ENCODE measurements at regions not wholly inside any gene's neighbourhood (a gene's known extent, or its start where the extent isn't known, plus 50 kb on each side); places are given as distances from the start of the nearest gene placed in this dataset.

DNA sequence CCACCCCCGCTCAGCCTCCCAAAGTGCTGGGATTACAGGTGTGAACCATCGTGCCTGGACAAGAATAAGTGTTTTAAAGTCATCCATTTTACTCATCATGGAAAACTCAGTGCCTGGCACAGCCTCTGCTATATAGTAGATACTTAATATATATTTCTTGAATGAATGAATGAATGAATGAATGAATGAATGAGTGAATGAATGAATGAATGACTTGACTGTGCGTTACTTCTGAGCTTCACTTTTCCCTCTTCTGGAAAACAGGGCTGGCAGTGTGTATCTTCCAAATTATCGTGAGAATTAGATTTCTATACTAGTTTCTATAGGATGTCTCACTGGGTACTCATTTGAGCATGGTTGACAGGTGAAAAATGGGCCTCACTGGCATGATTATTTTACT is 307.3 kb upstream of the ERCC4 start (continued):
- no peak for TF ChIP-seq ISX (CRISPR knock-in tag; conservative IDR thresholded peaks at IDR 0.05)

DNA sequence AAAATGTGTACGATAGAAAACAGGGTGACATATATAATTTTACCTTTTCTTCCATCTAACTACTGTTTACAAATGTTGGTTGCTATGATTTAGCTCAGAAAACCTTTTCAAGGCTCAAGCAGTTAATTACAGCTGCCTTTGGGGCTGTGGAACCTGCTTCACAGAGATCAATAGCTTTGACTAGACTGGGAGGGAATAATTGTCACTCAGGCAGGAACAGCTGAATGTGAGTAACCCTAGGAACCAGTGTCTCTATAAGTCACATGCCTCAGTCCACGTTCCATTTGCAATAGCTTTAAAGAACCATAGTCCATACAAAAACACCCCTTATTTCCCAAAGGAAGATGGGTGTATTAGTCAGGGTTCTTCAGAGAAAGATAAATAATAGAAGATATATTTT is 306.8 kb upstream of the ERCC4 start:
- ChIA-PET POLR2A (no interaction called here), CTCF (ENCODE audit: low intra/inter-chr PET ratio, low total read pairs) (no interaction called here)
- Histone ChIP-seq H3K9me3 (ENCODE audit: low read length) (no peaks in the 10 kb centered on the region), H3K9ac (ENCODE audit: insufficient read depth, low read depth, low read length) (no peak overlapping the region), H3K4me3 (replicated peaks in 1 of 3; ENCODE audit: insufficient read depth in 1 of 3, low read depth in 2 of 3, low read length in 3 of 3) (no peak overlapping the region), H3K79me2 (ENCODE audit: insufficient read depth, low read length) (no peaks in the 10 kb centered on the region), H3K4me1 (ENCODE audit: insufficient read depth, low read length) (no peaks in the 10 kb centered on the region), H3K27me3 (ENCODE audit: control insufficient read depth in 1 of 2, insufficient read depth in 2 of 2, low read length in 2 of 2) (no peaks in the 10 kb centered on the region), H2AFZ (ENCODE audit: low read length) (no peak overlapping the region), H3K4me2 (ENCODE audit: low read depth, low read length) (no peak overlapping the region), H3K36me3 (replicated peaks in 1 of 2; ENCODE audit: control insufficient read depth in 1 of 2, insufficient read depth in 2 of 2, low read length in 2 of 2) (no peaks in the 10 kb centered on the region), H3K27ac (ENCODE audit: extremely low read length, insufficient read depth, low read length) (no peak overlapping the region), H4K20me1 (ENCODE audit: insufficient read depth, low read length) (no peaks in the 10 kb centered on the region)
- in situ Hi-C loops (cut with HindIII; ENCODE audit: extremely low pct_ligation_motif_present, low pct_unique_long_range_greater_than_20kb) = no loop called here
- DNase-seq (ENCODE audit: low spot score) = no peak
- WGBS (ENCODE audit: low lambda C conversion rate) = under 1% methylated on average over 2 of the region's 2 CpGs
- BruUV-seq (replicated peaks) = no TSS peak
- no peak for FAIRE-seq
- ATAC-seq = no peak
- TF ChIP-seq, protein P1, sequence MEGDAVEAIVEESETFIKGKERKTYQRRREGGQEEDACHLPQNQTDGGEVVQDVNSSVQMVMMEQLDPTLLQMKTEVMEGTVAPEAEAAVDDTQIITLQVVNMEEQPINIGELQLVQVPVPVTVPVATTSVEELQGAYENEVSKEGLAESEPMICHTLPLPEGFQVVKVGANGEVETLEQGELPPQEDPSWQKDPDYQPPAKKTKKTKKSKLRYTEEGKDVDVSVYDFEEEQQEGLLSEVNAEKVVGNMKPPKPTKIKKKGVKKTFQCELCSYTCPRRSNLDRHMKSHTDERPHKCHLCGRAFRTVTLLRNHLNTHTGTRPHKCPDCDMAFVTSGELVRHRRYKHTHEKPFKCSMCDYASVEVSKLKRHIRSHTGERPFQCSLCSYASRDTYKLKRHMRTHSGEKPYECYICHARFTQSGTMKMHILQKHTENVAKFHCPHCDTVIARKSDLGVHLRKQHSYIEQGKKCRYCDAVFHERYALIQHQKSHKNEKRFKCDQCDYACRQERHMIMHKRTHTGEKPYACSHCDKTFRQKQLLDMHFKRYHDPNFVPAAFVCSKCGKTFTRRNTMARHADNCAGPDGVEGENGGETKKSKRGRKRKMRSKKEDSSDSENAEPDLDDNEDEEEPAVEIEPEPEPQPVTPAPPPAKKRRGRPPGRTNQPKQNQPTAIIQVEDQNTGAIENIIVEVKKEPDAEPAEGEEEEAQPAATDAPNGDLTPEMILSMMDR (CRISPR knock-in tag; IDR thresholded peaks at IDR 0.05) = no peak
- TF ChIP-seq ZBTB38 (CRISPR knock-in tag; IDR thresholded peaks at IDR 0.05) (no peak), MTA1 (CRISPR knock-in tag; IDR thresholded peaks at IDR 0.05; ENCODE audit: borderline replicate concordance) (no peak), ZNF816 (CRISPR knock-in tag; IDR thresholded peaks at IDR 0.05; ENCODE audit: borderline replicate concordance) (no peak), TEAD2 (CRISPR knock-in tag; IDR thresholded peaks at IDR 0.05) (no peak), NR2C2 (CRISPR knock-in tag; IDR thresholded peaks at IDR 0.05; ENCODE audit: borderline replicate concordance) (no peak), HNRNPLL (IDR thresholded peaks at IDR 0.05; ENCODE audit: low read depth, low read length, poor library complexity, severe bottlenecking) (no peak), ATF1 (CRISPR knock-in tag; IDR thresholded peaks at IDR 0.05) (no peak)
- TF ChIP-seq, protein P2, sequence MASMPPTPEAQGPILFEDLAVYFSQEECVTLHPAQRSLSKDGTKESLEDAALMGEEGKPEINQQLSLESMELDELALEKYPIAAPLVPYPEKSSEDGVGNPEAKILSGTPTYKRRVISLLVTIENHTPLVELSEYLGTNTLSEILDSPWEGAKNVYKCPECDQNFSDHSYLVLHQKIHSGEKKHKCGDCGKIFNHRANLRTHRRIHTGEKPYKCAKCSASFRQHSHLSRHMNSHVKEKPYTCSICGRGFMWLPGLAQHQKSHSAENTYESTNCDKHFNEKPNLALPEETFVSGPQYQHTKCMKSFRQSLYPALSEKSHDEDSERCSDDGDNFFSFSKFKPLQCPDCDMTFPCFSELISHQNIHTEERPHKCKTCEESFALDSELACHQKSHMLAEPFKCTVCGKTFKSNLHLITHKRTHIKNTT (CRISPR knock-in tag; IDR thresholded peaks at IDR 0.05) = no peak
- TF ChIP-seq, protein P3, sequence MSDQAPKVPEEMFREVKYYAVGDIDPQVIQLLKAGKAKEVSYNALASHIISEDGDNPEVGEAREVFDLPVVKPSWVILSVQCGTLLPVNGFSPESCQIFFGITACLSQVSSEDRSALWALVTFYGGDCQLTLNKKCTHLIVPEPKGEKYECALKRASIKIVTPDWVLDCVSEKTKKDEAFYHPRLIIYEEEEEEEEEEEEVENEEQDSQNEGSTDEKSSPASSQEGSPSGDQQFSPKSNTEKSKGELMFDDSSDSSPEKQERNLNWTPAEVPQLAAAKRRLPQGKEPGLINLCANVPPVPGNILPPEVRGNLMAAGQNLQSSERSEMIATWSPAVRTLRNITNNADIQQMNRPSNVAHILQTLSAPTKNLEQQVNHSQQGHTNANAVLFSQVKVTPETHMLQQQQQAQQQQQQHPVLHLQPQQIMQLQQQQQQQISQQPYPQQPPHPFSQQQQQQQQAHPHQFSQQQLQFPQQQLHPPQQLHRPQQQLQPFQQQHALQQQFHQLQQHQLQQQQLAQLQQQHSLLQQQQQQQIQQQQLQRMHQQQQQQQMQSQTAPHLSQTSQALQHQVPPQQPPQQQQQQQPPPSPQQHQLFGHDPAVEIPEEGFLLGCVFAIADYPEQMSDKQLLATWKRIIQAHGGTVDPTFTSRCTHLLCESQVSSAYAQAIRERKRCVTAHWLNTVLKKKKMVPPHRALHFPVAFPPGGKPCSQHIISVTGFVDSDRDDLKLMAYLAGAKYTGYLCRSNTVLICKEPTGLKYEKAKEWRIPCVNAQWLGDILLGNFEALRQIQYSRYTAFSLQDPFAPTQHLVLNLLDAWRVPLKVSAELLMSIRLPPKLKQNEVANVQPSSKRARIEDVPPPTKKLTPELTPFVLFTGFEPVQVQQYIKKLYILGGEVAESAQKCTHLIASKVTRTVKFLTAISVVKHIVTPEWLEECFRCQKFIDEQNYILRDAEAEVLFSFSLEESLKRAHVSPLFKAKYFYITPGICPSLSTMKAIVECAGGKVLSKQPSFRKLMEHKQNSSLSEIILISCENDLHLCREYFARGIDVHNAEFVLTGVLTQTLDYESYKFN (CRISPR knock-in tag; conservative IDR thresholded peaks at IDR 0.05) = no peak
- intact Hi-C loops (cut with micrococcal nuclease; ENCODE audit: unreplicated experiment) = no loop called here
